SK-N-SH (cell line): ENCODE measurements at regions not wholly inside any gene's neighbourhood (a gene's known extent, or its start where the extent isn't known, plus 50 kb on each side); places are given as distances from the start of the nearest gene placed in this dataset.
A peak's percentile ranks its signal among the peaks of the same experiment; 100 is the strongest.

Experiments
- CTCF ChIA-PET: fragments of 300-600, 350-600 bp; formaldehyde crosslinking; extraction: SDS; loops from one replicate; lab custom pipeline; 2021; lab: Yijun Ruan, JAX
- POLR2A ChIA-PET: fragments of 350-600 bp; sonication (Branson Sonifier 250); formaldehyde crosslinking; extraction: SDS; loops from one replicate; lab custom pipeline; 2020; ENCODE audit warnings: antibody characterized with exemption, inconsistent platforms; lab: Yijun Ruan, JAX
- DNase-seq: peaks from one replicate; pipeline ENCODE4 v3.0.0; 2012
- H2AFZ ChIP-seq: fragments of 200-600 bp; sonication (generic); 2 replicates; pipeline ENCODE4 v1.8.1; 2016; ENCODE audit warnings: antibody characterized with exemption, mild to moderate bottlenecking, low read depth
- H3F3A ChIP-seq: fragments of 200-600 bp; sonication (generic); replicated peaks from 2 replicates; pipeline ENCODE3; 2016; ENCODE audit warnings: antibody characterized with exemption, mild to moderate bottlenecking; ENCODE audit not compliant: insufficient read depth
- H3K27ac ChIP-seq, 2 experiments: fragments of 200-500 bp in 1 of 2; fragments of 200-600 bp in 1 of 2; sonication (Bioruptor generic) in 1 of 2; sonication (generic), shearing (Covaris generic) in 1 of 2; 2 replicates each; pipeline versions ENCODE4 v1.5.1 to v1.6.1; 2014 to 2016; ENCODE audit warnings: low read depth in 2 of 2, inconsistent platforms in 1 of 2, low read length in 1 of 2, mild to moderate bottlenecking in 1 of 2, mixed read lengths in 1 of 2
- H3K27me3 ChIP-seq: fragments of 200-600 bp; sonication (generic), shearing (Covaris generic); 2 replicates; pipeline ENCODE4 v1.6.1; 2016; ENCODE audit warnings: mixed run types; ENCODE audit not compliant: insufficient read depth
- H3K36me3 ChIP-seq, 2 experiments: fragments of 200-500 bp in 1 of 2; fragments of 200-600 bp in 1 of 2; sonication (Bioruptor generic) in 1 of 2; sonication (generic) in 1 of 2; replicated peaks in 1 of 2; 2 replicates each; pipeline versions ENCODE3 to v1.5.1; 2014 to 2016; ENCODE audit warnings: low read length in 1 of 2, mild to moderate bottlenecking in 1 of 2; ENCODE audit not compliant: insufficient read depth in 2 of 2, control insufficient read depth in 1 of 2
- H3K4me1 ChIP-seq, 2 experiments: fragments of 200-500 bp in 1 of 2; fragments of 200-600 bp in 1 of 2; sonication (Bioruptor generic) in 1 of 2; sonication (generic), shearing (Covaris generic) in 1 of 2; 2 replicates each; pipeline versions ENCODE4 v1.5.1 to v1.6.1; 2014 to 2016; ENCODE audit warnings: low read depth in 1 of 2, low read length in 1 of 2, mixed run types in 1 of 2; ENCODE audit not compliant: insufficient read depth in 2 of 2, control insufficient read depth in 1 of 2
- H3K4me2 ChIP-seq: fragments of 200-600 bp; sonication (generic), shearing (Covaris generic); 2 replicates; pipeline ENCODE4 v1.6.1; 2017; ENCODE audit warnings: mixed run types
- H3K4me3 ChIP-seq, 2 experiments: fragments of 200-500 bp in 1 of 2; fragments of 200-600 bp in 1 of 2; sonication (Bioruptor generic) in 1 of 2; sonication (generic), shearing (Covaris generic) in 1 of 2; 2 replicates each; pipeline versions ENCODE4 v1.5.1 to v1.8.1; 2014 to 2016; ENCODE audit warnings: low read depth in 2 of 2, inconsistent platforms in 1 of 2, low read length in 1 of 2, mild to moderate bottlenecking in 1 of 2, mixed read lengths in 1 of 2, moderate library complexity in 1 of 2
- H3K79me2 ChIP-seq: fragments of 200-600 bp; sonication (generic); 2 replicates; pipeline ENCODE4 v1.8.1; 2017; ENCODE audit warnings: mild to moderate bottlenecking; ENCODE audit not compliant: insufficient read depth
- H3K9ac ChIP-seq: fragments of 200-600 bp; sonication (generic); 2 replicates; pipeline ENCODE4 v1.6.1; 2017; ENCODE audit warnings: mixed run types
- H3K9me2 ChIP-seq: fragments of 200-600 bp; sonication (generic); 2 replicates; pipeline ENCODE4 v1.6.1; 2017; ENCODE audit warnings: mixed run types
- H3K9me3 ChIP-seq: fragments of 200-600 bp; sonication (generic); 2 replicates; pipeline ENCODE4 v1.6.1; 2017; ENCODE audit warnings: mixed run types, mild to moderate bottlenecking, moderate library complexity
- H4K20me1 ChIP-seq: fragments of 200-600 bp; sonication (generic); 2 replicates; pipeline ENCODE4 v1.6.1; 2017; ENCODE audit warnings: mild to moderate bottlenecking, mixed run types; ENCODE audit not compliant: insufficient read depth
- ELF1 ChIP-seq: IDR thresholded peaks from 2 replicates; pipeline ENCODE4 v1.4.0; 2012
- EP300 ChIP-seq, 2 experiments: IDR thresholded peaks; 2 replicates each; pipeline versions ENCODE4 v1.4.0 to v1.6.1; 2012; ENCODE audit warnings: borderline replicate concordance in 1 of 2, low read depth in 1 of 2, low read length in 1 of 2
- FOSL2 ChIP-seq: IDR thresholded peaks from 2 replicates; pipeline ENCODE4 v1.4.0; 2012; ENCODE audit warnings: low read depth, mild to moderate bottlenecking, moderate library complexity, borderline replicate concordance
- FOXJ3 ChIP-seq: sonication (generic); formaldehyde crosslinking; IDR thresholded peaks from 2 replicates; pipeline ENCODE4 v1.5.1; 2020; ENCODE audit warnings: mild to moderate bottlenecking, missing genetic modification reagents
- FOXM1 ChIP-seq: IDR thresholded peaks from 2 replicates; pipeline ENCODE4 v1.4.0; 2012; ENCODE audit warnings: low read depth, mild to moderate bottlenecking
- GATA2 ChIP-seq: sonication (generic); formaldehyde crosslinking; IDR thresholded peaks from 2 replicates; pipeline ENCODE4 v1.5.0; 2020; ENCODE audit warnings: mild to moderate bottlenecking, missing genetic modification reagents
- JUND ChIP-seq: IDR thresholded peaks from 2 replicates; pipeline ENCODE4 v1.4.0; 2012
- MEF2A ChIP-seq: IDR thresholded peaks from 2 replicates; pipeline ENCODE4 v1.4.0; 2012; ENCODE audit warnings: low read depth, borderline replicate concordance
- MXI1 ChIP-seq: IDR thresholded peaks from 2 replicates; pipeline ENCODE4 v1.6.1; 2012; ENCODE audit warnings: mild to moderate bottlenecking, low read depth, low read length, improper control_type of control experiment
- NRF1 ChIP-seq: IDR thresholded peaks from 2 replicates; pipeline ENCODE4 v1.6.1; 2012; ENCODE audit warnings: low read depth, mild to moderate bottlenecking, low read length
- POLR2AphosphoS5 ChIP-seq: IDR thresholded peaks from 2 replicates; pipeline ENCODE4 v1.6.1; 2012; ENCODE audit warnings: low read depth, low read length
- RAD21 ChIP-seq: IDR thresholded peaks from 2 replicates; pipeline ENCODE4 v1.6.1; 2012; ENCODE audit warnings: mild to moderate bottlenecking, low read length
- RCOR1 ChIP-seq: fragments of 150-350 bp; IDR thresholded peaks from 2 replicates; pipeline ENCODE4 v1.6.1; 2017; ENCODE audit warnings: antibody characterized with exemption, low read length
- SIN3A ChIP-seq: IDR thresholded peaks from 2 replicates; pipeline ENCODE4 v1.6.1; 2012; ENCODE audit warnings: low read depth, mild to moderate bottlenecking, low read length, moderate library complexity, borderline replicate concordance
- TCF12 ChIP-seq: IDR thresholded peaks from 2 replicates; pipeline ENCODE4 v1.4.0; 2012
- TEAD4 ChIP-seq: IDR thresholded peaks from 2 replicates; pipeline ENCODE4 v1.4.0; 2012; ENCODE audit warnings: mild to moderate bottlenecking, borderline replicate concordance; ENCODE audit not compliant: insufficient read depth
- WGBS: methylation state at CpG from one replicate; pipeline ENCODE4 v1.1.6; 2017; ENCODE audit warnings: low lambda C conversion rate; 5-methylcytosine and 5-hydroxymethylcytosine counted together
- TF ChIP-seq, protein P1 (sequence below): IDR thresholded peaks from 2 replicates; pipeline ENCODE4 v1.4.0; 2012; ENCODE audit warnings: low read depth, borderline replicate concordance
- TF ChIP-seq, protein P2 (sequence below): fragments of 150-350 bp; IDR thresholded peaks from 2 replicates; pipeline ENCODE4 v1.6.1; 2016; ENCODE audit warnings: mild to moderate bottlenecking, low read depth, low read length
- TF ChIP-seq, protein P3 (sequence below): IDR thresholded peaks from 2 replicates; pipeline ENCODE4 v1.4.0; 2012; ENCODE audit warnings: low read depth
- TF ChIP-seq, protein P4 (sequence below): IDR thresholded peaks from 2 replicates; pipeline ENCODE4; 2012

DNA sequence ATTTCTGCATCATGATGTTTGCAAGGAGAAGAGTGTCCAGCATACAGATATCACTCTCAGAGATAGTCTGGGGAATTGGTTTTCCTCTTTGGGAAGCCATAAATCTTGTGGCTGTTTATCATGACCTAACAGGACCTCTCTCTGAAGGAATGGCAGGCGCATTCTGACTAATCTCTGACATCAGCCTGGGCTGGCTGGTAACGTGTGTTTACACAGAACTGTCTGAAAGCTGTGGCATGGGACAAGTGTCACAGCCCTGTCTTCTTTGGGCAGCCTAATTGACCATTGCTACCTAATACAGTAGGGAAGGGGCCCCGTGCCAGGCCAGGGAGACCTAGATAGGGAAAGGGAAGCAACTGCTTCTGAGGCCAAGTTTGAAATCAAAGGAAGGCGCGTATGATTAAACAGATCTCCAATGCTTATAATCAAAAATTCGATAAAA is 73.9 kb upstream of the CABCOCO1 start (continued):
- peak; percentile 56; the same call in 1 of the 2 replicates for TF ChIP-seq MXI1
- TF ChIP-seq TCF12 = peak; percentile 18; the same call in 1 of the 2 replicates
- TF ChIP-seq EP300 (IDR thresholded peaks at IDR 0.05; ENCODE audit: borderline replicate concordance in 1 of 2, low read depth in 1 of 2, low read length in 1 of 2) = peak in 1 of 2 experiments; percentile 56; a peak in 2 of 4 replicates
- TF ChIP-seq RCOR1 = peak; percentile 88
- TF ChIP-seq ELF1 = no peak
- TF ChIP-seq SIN3A = no peak
- peak; percentile 42; the same call in 1 of the 2 replicates for TF ChIP-seq FOXJ3 (CRISPR knock-in tag)
- TF ChIP-seq, protein P1, sequence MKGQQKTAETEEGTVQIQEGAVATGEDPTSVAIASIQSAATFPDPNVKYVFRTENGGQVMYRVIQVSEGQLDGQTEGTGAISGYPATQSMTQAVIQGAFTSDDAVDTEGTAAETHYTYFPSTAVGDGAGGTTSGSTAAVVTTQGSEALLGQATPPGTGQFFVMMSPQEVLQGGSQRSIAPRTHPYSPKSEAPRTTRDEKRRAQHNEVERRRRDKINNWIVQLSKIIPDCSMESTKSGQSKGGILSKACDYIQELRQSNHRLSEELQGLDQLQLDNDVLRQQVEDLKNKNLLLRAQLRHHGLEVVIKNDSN = no peak
- peak; percentile 72 for TF ChIP-seq GATA2 (CRISPR knock-in tag)
- TF ChIP-seq JUND = no peak
- TF ChIP-seq, protein P2, sequence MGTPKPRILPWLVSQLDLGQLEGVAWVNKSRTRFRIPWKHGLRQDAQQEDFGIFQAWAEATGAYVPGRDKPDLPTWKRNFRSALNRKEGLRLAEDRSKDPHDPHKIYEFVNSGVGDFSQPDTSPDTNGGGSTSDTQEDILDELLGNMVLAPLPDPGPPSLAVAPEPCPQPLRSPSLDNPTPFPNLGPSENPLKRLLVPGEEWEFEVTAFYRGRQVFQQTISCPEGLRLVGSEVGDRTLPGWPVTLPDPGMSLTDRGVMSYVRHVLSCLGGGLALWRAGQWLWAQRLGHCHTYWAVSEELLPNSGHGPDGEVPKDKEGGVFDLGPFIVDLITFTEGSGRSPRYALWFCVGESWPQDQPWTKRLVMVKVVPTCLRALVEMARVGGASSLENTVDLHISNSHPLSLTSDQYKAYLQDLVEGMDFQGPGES = no peak
- no peak for TF ChIP-seq TEAD4

DNA sequence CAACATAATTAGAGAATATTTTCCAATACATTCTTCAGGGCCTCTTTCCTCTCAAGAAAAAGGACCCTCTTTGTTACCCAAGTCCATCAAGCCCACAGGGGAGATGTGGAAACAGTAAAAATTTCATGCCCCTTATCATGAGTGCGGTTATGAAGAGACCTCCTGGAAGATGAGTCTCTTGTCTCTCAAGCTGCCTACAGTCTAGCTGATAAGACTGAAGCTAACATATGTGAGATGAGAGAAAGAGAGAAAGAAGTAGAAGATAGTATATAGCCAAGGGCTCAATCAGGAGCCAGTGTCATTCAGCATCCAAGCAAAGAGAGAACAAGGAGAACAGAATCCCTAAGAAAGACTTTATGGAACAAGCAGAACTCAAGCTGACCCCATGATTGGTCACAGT is 75.9 kb upstream of the CABCOCO1 start:
- Histone ChIP-seq H3K9ac (no peak overlapping the region), H3K4me1 (peaks cover 4 to 19% of the 10 kb centered on the region in 2 experiments; a peak in 2 of 4 replicates), H3F3A (no peaks in the 10 kb centered on the region), H3K4me3 (no peak overlapping the region), H3K79me2 (no peaks in the 10 kb centered on the region), H2AFZ (no peak overlapping the region), H3K9me3 (no peaks in the 10 kb centered on the region), H3K27ac (peak overlapping the region in 1 of 2 experiments; percentile 79; a peak in 2 of 4 replicates), H3K36me3 (no peaks in the 10 kb centered on the region), H3K4me2 (no peak overlapping the region), H4K20me1 (no peaks in the 10 kb centered on the region), H3K27me3 (no peaks in the 10 kb centered on the region), H3K9me2 (no peaks in the 10 kb centered on the region)
- CTCF ChIA-PET = interaction anchor here (1.1 kb wide), 1 partner anchor 70 kb away, joined by 3 read pairs; no protein-coding TSS in a partner anchor
- 94% methylated on average over 1 of the region's 1 CpG for WGBS
- no peak for DNase-seq
- POLR2A ChIA-PET = no interaction called here
- TF ChIP-seq NRF1 = no peak
- no peak for TF ChIP-seq POLR2AphosphoS5
- TF ChIP-seq RAD21 = no peak
- no peak for TF ChIP-seq RCOR1
- no peak for TF ChIP-seq FOSL2
- TF ChIP-seq MXI1 = no peak
- no peak for TF ChIP-seq FOXJ3 (CRISPR knock-in tag)
- TF ChIP-seq MEF2A = no peak
- no peak for TF ChIP-seq TCF12
- TF ChIP-seq, protein P3, sequence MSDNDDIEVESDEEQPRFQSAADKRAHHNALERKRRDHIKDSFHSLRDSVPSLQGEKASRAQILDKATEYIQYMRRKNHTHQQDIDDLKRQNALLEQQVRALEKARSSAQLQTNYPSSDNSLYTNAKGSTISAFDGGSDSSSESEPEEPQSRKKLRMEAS = no peak
- TF ChIP-seq FOXM1 = no peak
- TF ChIP-seq, protein P4, sequence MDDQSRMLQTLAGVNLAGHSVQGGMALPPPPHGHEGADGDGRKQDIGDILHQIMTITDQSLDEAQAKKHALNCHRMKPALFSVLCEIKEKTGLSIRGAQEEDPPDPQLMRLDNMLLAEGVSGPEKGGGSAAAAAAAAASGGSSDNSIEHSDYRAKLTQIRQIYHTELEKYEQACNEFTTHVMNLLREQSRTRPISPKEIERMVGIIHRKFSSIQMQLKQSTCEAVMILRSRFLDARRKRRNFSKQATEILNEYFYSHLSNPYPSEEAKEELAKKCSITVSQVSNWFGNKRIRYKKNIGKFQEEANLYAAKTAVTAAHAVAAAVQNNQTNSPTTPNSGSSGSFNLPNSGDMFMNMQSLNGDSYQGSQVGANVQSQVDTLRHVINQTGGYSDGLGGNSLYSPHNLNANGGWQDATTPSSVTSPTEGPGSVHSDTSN = no peak
- TF ChIP-seq SIN3A = no peak
